HG03159 (cell line): ENCODE measurements at regions not wholly inside any gene's neighbourhood (a gene's known extent, or its start where the extent isn't known, plus 50 kb on each side); places are given as distances from the start of the nearest gene placed in this dataset.

Source experiments
- ATAC-seq: cut with Tn5 transposase; IDR thresholded peaks from one replicate; pipeline ENCODE4 v1.9.1; 2021; ENCODE audit warnings: mild to moderate bottlenecking, moderate library complexity; ENCODE audit not compliant: unreplicated experiment

- ATAC-seq = no peak
These were observed 261.4 kb upstream of the PITRM1 start for GRCh38 chr10:3433988-3434387.

GRCh38 chr10:3433131-3433530, 260.5 kb upstream of the PITRM1 start:
- no peak for ATAC-seq

- ATAC-seq = no peak
These were observed 259.7 kb upstream of the PITRM1 start for GRCh38 chr10:3432081-3432825.

DNA sequence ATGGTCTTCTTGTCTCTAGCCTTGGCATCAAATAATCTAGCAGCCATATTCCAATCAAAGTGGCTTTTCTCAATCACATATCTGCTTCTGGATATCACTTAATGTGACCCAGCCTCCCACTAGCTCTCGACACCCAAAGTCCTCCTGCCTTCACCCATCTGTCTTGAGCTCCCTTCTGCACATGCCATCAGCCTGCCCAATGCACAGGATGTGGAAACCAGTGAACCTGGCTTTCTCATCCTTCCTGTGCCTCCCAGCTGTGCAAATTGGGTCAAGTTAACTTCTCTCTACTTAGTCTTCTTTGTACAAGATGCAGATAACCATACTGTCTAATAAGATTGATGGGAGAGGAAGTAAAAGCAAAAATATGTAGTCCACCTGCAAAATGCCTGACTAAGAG, 257.9 kb upstream of the PITRM1 start:
- no peak for ATAC-seq

- ATAC-seq = no peak
These were observed 257.1 kb upstream of the PITRM1 start for GRCh38 chr10:3429676-3430075.

- no peak for ATAC-seq
These were observed 256.2 kb upstream of the PITRM1 start for GRCh38 chr10:3428826-3429225.

GRCh38 chr10:3427950-3428354, 255.4 kb upstream of the PITRM1 start:
- ATAC-seq = no peak

GRCh38 chr10:3427347-3427746, 254.8 kb upstream of the PITRM1 start:
- no peak for ATAC-seq

DNA sequence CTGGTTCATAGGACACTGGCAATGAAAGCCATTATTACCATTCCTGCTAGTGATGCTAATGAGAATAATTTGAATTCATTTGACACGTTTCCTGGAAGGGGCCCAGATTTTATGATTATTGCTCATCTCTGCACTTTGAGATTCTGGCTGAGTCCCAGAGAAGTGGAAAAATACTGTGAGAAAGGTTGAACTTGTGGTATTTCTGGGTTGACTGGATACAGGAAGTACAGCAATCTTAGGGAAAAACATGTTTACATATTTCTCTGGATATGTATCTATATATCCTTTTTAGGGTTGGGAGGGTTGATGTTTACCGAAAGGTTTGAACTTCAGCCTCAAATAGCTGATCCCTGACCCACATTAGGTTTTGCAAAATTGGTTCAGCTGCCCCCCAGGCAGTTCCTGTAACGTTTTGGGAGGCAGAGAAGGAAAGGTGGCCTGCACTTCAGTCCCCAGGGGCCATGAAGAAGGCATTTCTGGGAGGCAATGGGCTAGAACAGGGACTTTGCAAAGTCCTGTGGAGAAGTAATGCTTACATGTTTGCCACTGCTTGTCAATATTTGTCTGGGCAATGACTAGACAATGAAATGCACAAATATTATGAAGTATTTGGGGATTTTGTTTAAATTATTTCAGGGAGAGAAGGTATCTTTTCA, 253.7 kb upstream of the PITRM1 start:
- no peak for ATAC-seq

DNA sequence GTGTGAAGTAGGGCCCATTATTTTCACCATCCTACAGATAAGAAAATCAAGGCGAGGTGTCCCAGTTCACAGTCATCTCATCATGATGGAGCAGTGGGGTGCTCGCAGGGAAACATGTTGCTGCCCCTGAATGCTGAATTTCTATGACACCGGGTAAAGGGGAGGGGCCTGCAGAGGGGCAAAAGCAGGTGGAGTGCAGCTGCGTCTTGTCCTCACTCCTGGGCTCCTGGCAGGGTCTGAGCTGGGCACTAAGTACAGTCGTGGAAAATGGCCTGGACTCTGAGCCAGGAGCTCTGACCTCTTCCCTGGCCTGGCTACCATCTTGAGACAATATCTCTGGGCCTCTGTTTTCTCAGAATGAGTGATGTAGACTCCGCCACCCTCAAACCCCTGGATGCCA, 253.1 kb upstream of the PITRM1 start:
- no peak for ATAC-seq

GRCh38 chr10:3425261-3425660, 252.7 kb upstream of the PITRM1 start:
- ATAC-seq = no peak

DNA sequence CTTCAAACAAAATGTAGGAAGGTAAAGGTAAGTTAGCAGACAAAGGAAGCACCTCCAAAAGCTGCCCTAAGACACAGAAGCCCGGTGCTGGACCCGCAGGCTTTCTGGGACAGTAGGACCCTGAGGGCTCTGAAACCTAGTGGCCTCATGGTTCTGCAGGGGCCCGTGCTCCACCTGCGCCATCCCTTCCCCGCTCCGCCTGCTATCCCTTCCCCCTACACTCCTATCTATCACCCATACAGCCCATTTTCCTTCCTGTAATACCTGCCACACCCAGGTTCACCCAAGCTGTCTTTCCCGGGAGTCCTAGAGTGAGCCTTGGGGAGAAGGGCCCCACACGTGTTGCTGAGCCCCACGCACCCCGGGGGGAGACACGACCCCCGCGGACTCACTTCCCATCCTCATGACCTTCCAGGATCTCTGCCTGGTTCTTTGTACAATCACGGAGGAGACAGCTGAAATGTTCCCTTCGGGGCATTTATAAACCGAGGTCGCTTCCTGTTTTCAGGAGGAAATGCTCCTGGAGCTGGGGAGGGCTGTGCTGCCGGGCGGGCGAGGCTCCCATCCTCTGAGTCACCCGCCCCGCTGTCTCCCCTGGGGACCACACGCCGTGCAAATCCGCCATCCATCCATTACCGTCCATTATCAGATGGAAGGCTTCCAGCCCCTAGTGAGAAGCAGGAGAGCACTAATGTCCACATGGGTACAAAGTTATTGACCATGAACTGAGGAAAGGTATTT, 251.7 kb upstream of the PITRM1 start:
- ATAC-seq = no peak

DNA sequence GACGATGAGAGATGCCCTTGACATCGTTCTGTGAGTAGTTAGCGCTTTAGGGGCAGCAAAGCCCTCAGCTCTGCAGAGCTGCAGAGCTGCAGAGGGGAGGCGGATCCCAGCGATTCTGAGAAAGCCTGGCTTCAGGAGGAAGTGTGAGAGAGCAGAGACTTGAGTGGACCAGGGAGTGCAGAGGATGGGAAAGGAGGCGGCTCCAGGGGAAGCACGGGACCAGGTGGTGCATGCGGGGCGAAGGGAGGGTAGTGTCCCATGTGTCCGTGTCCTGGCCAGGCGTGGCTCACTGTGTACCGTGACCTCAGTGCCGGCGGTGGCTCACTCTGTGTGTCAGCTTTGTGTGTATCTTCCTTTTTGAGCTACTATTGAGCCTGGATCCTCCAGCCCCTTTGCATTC, 250.8 kb upstream of the PITRM1 start:
- no peak for ATAC-seq

- ATAC-seq = no peak
These were observed 249.7 kb upstream of the PITRM1 start for GRCh38 chr10:3422282-3422681.

DNA sequence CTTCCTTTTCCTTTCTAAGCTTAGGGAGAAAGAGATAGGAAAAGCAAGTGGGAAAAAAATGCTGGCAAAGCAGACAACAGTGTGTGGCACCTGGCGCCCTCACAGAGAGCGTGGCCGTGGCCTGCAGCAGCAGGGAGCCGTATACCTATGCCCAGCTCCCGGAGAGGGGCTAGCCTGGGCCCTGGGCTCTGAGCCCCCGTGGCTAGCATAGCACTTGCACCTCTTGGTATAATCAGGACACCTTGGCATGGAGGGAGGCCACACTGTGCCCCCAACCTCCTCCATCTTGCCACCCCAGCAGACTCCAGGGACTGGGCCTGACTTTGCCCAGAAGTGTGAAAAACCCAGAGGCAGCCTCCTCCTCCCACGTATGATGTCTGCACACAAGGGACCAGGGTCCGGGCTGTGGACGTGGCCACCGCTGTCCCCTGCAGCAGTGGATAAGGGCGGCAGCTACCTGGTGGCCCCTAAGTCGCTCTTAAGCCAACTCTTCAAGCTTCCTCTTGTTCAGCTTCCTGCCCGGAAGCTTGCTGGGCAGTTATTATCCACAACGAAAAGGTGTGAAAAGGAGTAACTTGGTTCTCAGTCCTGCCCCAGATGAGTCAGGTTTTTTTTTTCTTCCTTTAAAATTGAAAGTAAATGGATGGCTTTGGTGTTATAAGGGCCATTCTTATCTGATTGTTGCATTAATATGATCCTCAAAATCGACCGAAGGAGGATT, 249.1 kb upstream of the PITRM1 start:
- no peak for ATAC-seq

DNA sequence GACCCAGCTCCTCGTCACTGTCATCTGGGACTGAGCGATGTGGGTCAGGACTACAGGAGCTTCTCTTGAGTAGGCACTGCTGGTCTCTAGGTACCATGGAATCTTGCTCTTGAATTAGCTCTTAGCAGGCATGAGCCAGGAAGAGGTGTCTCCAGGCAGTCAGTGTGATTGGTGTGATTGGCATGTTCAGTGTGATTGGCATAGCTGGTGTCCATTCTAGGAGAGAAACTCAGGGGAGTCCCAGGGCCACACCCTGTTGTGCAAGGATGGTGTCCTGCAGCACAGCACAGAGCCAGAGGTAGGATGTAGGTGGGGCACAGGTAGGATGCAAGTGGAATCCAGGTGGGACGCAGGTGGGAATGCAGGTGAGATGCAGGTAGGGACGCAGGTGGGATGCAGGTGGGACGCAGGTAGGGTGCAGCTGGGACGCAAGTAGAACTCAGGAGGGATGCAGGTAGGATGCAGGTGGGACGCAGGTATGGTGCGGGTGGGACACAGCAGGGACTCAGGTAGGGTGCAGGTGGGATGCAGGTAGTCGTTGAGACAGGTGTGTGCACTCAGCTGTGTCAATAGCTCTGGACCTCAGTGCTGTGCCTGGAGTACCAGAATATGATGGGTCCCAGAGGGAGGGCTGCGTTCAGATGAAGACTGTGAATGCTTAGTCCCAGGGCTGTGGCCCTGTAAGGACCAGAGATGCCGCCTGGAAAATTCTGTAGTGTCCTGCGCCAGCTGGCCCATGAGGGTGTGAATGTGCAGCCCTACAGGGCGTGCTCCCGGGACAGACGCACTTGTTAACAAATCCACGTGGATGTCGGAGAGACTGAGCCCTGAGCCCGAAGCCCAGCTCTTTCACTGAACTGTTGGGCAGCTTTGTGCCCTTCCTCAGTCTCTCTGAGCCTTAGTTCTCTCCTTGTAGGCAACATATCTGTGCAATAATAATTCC, 248.2 kb upstream of the PITRM1 start:
- no peak for ATAC-seq

DNA sequence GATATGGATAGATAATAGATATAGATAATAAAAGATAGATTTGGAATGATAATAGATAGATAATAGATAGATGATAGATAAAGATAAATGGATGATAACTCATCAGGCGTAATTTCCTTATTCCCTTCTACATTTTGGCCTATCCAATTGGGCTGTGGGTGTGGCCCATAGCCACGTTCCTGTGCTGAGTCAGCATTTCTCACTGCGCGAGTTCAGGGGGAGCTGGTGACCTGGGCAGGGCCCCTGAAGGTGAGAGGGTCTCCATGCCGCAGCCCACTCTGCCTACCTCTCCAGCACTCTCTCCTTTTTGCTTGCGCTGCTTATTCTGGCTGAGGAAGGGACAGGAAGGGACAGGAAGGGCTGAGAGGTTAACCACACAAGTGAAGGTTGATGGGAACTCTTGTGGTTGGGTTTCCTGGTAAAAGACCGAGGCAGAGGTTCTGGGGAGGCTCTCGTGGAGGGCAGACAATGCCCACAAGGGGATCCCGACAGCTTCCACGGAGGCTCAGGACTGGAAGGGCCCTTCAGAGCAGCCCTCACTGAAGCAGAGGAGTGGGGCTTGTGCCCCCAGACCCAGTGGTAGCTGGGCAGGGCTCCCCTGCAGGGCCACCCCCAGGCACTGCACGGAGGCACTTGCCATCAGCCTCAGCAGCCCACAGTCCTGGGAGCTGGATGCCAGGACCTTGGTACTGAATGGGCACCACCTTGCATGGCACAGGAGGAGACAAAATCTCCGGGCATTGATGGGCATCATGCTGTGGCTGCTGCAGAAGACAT, 247.3 kb upstream of the PITRM1 start:
- ATAC-seq = no peak

DNA sequence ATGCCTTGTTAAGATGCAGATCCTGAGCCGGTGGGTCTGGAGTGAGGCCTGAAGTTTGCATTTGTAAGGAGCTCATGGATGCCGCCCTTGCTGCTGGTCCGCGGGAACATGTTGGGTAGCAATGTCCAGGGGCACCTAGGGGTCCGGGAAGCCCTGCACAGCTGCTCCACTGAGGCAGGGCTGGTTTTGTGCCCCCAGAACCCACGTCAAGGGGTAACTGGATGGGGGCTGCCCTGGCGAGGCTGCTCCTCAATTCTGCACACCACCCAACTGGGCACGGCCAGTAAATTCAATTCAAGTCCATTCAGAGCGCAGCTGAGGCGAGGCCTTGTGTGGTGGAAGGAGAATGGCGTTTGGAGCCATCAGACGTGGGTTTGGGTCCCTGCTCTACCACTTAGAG, 246.3 kb upstream of the PITRM1 start:
- no peak for ATAC-seq

DNA sequence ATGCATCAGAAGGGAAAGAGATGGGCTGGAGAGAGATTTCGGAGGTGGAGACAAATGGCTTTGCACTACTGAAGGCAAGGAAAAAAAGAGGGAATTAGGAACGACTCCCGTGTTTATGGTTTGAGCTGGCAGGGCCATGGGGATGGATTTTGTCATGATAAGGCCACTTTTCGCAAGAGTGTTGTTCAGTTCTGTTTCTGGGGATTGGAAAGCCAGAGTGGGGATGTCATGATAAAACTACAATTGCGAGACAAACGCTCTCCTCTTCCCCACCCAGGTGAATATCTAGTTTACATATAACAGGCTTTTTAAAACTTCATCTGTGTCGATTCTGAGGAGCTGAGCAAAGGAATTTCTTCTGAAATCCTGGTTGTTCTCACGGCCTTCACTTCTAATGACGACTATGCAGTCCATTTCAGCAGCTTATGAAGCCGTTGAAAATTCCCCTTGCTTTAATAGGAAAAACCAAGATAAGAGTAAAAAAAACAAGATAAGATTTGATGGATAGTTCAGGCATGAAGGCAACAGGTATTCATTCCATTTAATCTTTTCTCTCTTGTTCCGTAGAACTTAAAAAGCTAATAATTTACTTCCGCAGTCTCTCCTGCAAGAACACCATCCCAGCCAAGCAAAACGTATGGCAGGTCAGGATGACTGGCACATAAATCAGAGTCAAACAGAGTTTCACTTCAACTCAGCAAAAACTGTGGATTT, 245.6 kb upstream of the PITRM1 start:
- ATAC-seq = no peak
